ENCODE measurements at regions not wholly inside any gene's neighbourhood (a gene's known extent, or its start where the extent isn't known, plus 50 kb on each side); places are given as distances from the start of the nearest gene placed in this dataset.
"Not testable (repeated sequence)": the region's sequence is repeated elsewhere in the genome, so short reads cannot be mapped to it uniquely, and the experiment has no call there.

DNA sequence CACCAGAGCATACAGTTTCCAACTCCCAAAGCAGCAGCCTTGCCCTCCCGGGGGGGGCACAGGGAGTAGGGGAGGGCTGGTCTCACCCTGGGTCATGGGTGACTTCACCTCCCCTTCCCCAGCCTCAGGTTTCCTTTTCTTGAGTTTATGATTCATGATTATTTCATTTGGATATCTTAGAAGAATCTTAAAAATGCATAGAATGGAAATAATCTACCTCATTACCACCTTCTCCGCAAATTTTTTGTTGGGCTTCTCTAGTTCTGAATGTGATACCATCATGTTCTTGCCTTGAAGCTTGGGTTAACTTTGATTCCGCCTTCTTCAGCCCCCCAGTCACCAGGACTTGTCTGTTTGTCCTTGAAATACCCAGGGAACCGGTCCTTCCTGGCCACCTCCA lies 148.8 kb upstream of the ROPN1 start:
- no peak for FAIRE-seq

DNA sequence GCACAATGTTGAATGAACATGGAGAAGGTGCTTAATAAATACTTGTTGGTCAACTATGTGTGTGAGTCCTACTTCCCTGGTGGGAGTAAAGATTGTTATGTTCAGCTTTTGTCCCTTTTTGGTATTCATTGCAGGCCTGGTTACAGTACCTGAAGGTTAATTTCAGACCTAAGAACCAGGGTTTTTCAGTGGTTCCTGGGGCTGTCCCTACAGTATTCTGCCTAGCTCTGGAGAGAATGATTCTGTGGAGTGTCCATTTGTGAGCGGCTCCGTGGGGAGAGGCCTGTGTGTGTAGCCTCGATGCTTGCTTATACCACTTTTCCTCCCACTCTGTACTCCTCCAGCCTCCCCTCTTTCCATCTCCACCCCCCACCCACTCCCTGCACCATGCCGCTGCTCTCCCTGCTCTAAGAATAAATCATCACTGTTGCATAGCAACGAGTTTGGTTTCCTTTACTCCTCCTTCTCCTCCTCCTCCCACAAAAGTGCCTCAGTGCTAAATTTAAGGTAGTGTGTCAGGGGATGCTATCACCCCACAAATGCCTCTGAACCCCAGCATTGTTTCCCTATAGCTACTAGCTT lies 150.6 kb upstream of the ROPN1 start:
- no peak for FAIRE-seq

DNA sequence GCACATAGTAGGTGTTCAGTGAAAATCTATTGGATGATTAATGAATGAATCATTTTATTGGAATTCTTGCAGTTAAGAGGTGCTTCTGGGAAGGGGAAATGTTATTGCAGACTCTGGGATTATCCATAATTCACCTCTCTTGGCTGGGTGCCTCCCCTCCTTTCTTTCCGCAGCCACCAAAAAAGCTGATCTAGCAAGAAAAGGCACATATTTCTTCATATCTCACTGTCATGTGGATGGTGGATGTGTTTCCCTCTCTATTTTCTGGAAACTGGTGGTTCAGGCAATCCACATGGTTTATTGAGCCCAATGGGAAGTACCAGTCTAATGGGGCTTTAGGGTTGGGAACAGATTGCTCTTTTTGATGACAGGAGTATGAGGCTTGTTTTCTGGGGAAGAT lies 151.1 kb upstream of the ROPN1 start:
- FAIRE-seq, result no peak

DNA sequence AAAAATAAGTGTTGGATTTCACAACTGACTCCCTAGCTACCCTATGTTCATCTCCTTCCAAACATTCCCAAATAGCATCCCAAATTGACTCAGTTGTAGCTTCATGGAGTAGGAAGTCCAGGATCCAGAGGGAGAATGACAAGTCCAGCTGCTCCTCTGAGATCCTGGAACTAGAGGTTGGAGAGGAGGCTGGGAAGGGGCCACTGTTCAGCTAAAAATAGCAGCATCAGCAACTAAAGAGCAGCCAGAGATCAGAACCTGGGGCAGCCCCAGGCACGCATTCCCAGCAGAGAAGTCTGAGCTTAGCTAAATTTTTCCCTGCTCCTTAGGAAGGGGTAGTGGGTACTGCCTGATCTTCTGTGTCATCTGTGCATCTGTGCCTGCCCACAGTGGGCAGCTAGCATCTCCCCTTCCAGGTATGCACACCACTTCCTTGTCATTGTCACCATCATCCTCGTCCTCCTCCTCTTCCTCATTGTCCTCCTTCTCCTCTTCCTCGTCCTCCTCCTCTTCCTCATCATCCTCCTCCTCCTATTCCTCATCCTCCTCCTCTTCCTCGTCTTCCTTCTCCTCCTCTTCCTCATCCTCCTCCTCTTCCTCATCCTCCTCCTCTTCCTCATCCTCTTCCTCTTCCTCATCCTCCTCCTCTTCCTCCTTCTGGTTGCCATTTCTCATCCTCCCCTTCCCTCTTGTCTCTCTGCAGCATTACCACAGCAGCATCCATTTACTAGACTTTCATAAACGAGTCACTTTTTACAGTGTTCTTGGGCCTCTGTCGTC lies 152.3 kb upstream of the ROPN1 start:
- no peak for FAIRE-seq

DNA sequence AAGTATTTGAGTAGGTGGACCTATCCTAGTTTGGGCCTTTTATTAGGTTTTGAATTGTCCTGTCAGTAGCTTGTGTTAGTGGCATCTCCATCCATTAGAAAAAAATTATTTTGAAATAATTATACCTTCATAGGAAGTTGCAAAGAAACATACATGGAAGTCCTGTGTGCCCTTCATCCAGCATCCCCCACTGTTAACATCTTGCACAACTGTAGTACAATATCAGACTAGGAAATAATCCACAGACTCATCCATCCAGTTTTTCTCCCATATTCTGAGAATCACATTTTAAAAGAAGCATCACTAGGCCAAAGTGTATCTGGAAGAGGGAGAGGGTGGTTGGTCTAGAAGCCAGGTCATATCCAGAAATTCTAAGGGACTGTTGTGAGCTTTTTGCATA lies 155.5 kb upstream of the ROPN1 start:
- FAIRE-seq, result no peak

DNA sequence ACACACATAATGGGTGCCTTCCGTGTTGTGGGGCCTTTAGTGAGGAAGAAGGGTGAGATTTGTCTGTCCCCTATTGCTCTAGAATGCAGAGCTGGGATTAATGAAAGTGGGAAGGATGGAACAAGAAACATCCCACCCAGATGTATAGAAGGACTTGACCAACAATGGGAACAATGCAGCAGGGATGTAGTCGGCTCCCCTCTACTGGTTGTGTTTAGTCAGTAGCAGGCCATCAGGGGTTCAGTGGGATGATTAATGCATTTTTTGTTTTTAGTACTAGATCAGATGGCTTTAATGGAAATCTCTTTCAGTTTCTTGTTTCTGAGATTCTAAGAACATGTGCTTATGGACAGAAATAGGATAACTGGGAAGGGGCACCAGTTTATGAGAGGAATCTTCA lies 156.0 kb upstream of the ROPN1 start:
- FAIRE-seq, result no peak

DNA sequence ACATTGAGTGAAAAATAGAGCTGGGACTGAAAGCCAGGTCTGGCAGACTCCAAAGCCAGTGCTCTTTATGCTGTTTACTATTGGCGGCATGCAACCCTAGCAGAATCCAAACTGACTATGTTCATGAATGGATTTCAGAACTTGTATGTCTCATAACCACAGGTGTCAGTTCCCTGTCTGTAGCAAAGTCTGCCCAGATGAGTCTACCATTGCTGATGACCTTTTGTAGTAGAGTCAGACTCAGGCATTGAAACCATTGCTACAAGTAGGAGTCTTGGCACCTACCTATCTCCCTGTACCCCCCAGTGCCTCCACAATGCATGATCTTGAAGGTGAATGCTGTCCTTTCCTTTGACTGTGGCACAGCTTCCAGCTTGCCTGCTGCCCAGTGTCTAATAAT lies 157.2 kb upstream of the ROPN1 start:
- FAIRE-seq, result no peak

DNA sequence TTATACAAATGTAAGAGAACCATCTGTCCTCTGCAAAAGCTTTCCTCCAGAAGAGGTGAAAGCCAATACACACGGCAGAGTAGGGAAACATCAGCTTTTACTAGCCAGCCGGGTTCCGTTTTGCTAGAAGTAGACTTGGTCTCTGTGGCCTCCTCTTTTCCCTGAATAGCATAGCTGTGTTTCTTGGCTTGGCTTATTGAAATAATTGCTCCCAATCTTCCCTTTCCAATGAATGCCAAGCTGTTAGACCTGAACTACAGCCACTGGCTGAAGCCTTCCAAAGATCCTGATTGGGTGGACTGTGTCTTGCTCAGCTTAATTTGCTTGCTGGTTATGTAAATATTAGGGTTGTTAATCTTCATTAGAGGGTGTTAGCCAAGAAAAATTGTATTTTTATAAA lies 157.8 kb upstream of the ROPN1 start:
- no peak for FAIRE-seq

DNA sequence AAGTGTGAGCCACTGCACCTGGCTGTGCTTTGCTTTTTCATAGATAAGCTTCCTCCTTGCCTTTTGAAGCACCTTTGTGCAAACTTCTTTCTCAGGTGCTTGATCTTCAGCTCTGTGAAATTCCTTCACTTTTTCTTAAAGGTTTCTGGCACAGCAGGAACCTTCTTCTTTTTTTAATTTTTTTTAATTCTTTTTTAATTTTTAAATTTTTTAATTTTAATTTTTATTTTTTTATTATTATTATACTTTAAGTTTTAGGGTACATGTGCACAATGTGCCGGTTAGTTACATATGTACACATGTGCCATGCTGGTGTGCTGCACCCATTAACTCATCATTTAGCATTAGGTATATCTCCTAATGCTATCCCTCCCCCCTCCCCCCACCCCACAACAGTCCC lies 161.0 kb upstream of the ROPN1 start:
- not testable (repeated sequence) for FAIRE-seq

DNA sequence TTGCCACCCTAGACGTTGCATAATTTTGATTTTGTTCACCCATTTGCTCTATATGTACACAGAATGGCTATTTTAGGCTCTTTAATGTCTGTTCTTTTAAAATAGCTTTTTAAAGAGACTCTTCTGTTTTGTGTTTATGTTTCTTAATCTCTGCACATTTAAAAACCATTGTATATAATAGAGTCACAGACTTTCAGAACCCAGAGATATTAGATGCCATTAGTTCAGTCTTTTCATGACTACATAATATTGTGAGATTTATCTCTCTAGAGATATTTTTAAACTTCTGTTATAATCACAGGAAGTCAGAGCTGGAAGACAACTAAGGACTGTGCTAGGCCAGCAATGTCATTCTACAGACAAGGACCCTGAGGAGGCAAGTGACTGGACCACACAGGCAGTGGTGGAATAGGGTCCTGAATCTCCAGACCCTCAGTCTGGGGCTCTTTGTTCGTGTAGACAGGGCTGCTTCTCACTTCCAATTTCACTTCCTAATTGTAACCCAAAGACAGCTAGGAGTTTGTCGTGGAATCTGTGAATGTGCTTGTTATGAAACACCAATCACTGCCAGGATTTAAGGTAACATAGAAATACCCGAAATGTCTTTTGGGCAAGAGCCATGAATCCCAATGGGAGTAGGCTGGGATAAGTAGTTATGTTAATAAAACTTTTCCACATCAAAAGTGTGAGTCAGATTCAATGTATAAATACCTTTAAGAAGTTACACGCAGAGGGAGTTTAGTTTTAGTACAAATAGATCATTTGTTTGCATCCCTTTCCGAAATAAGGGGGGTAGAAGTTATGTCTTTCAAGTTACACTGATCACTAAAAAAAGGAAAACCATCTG lies 165.2 kb upstream of the ROPN1 start:
- FAIRE-seq, result no peak

DNA sequence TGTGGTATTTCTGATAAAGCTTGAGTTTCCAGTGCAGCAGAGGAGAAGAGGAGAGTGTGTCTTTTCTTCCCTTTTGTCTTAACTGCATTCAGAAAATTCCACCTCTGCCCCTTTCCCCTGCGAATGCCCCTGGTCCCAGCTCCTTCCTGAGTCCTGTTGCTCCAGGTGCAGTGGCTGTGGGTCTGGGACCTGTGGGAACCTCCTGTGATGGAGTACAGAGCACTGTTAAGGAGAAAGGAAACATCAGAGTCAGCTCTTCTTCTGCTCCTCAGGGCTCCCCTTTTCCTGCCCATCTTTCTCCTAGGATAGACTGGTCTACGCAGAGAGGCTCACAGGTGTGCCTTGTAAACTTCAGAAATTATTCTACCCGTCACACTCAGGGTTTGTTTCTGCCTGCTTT lies 165.8 kb upstream of the ROPN1 start:
- FAIRE-seq, result no peak

DNA sequence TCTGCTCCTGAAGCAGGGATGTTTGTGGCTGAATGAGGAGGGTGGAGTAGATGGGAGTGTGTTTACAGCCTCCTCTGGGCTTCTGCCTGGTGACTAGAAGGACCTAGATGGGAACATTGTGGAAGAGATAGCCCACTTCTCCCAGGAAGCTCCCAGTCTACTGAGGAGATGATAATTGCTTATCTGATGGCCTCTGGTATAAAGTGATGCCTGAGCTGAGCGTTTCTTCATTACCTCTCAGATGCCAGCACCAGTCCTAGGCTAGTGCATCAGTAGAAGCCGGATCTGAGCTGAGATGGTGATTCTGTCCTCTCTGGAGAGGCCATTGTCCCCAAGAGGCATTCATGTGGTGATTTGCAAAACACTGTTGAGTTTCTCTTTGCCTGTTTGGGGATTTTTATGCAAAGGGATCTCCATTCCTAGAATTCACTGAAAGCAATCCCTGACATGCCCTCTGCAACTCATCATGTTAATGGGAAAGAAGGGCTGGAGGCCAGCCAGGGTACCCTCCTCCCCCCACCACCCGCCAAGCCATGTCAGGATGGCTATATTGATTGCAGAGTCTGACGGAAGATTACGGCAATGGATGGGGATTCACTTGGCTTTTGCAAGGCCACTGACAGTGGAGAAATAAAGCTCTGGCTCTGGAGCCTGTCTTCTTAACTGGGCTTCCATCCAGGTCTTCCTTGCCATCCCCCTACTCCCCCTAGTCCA lies 166.4 kb upstream of the ROPN1 start:
- FAIRE-seq, result no peak

DNA sequence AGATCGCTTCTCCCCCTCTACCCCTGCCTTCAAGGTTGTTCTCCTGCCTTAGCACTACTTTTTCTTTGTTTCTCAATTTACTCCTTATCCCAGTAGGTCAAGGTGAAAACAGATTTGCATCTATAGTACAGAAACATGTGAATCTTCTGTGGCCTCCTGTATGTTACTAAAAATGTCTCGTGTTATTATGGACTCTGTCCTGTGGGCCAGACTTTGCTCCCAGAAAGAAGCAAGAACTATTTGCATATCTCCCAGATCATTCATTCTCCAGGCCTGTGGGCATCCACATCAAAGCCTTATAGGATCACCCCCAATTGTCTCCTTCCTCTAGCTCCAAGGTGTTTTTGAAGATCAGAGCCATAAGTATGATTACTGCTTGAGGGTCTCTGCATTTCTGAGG lies 169.5 kb upstream of the ROPN1 start:
- FAIRE-seq, result no peak

DNA sequence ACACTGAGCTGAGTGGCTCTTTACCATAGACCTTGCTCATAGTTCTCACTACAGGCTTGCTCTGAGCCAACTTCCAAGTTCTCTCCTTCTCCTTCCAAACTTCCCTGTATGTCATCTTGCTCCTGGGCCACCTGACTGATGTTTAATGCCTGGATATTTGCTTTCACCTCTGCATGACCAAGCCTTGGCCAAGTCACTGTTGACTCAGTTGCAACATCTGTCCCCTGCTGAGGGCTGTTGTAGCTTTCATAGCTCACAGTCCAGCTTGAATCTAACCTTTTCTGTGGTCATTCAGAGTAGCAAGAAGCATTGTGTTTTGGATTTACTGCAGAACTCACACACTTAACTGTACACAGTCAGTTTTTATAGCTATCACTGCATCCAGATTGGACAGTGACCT lies 171.8 kb upstream of the ROPN1 start:
- no peak for FAIRE-seq

DNA sequence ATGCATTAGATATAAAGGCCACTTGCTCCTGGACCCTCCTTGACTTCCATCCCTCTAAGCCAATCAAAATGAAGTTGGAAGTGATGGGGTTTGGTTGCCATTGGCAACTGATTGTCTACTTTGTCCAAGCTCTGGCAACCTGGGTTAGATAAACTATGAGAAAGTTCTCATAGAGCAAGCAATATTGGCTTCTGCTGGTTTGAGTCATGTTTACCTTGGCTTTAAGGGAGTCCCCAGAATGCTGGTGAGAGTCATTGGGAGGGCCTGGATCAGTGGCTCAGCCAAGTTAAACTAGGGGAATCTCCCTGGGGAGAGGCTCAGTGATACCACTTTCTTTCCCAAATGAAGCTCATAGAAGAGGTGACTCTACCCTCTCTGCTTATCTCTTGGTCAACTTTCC lies 176.3 kb upstream of the ROPN1 start:
- FAIRE-seq, result no peak

DNA sequence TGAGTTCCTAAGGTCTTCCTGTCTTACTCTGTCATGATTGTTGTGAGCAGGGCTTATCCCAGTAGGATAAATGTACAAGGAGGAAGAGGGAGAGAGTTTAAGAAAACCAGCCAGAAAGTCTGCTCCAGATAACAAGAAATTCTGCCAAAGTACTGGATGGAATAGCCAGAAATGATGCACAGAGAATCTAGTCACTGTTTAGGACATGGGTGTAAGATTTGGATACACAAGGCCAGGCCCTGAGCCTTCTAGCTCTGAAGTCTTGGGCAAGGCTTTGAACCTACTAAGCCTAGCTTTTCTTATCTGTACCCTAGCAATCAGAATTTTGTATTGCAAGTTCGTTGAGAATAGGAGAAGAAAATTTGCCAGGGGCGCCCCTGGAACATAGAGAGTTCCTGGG lies 180.4 kb upstream of the ROPN1 start:
- FAIRE-seq, result no peak

DNA sequence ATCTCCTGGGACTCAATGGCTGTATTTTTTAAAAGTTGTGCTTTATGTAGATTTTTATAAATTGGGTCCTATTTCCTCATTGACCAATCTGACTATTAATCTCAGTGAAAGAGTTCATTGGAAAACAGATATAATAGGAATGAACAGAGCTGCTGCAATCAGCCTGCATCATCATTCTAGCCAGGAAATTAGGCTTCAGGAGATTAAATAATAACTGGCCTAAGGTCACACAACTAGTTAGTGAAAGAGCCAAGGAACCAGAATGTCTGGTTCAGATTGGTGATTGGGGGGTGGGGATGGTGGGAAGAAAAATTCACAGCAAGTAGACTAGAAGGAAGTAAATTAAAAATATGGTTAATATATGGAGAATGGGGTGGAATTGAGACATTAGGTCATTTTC lies 180.9 kb upstream of the ROPN1 start:
- no peak for FAIRE-seq

DNA sequence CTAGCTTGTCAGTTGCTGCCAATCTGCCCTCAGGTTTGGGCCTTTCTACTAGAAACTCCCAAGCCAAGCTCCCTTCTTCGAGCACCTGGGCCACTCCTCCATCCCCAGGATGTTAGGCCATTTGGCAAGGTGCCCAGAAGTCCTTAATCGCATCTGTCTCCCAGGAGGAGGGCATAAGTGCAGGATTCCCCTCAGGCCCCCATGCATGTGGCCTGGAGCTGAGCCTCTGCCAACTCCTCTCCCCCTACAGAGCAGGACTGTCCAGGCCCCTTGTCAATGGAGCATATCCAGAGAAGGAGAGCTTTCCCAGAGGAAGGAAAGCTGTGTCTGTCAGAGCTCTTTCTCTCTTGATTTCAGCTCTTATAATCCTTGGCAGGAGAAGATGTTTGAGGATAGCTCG lies 182.6 kb upstream of the ROPN1 start:
- FAIRE-seq, result no peak

DNA sequence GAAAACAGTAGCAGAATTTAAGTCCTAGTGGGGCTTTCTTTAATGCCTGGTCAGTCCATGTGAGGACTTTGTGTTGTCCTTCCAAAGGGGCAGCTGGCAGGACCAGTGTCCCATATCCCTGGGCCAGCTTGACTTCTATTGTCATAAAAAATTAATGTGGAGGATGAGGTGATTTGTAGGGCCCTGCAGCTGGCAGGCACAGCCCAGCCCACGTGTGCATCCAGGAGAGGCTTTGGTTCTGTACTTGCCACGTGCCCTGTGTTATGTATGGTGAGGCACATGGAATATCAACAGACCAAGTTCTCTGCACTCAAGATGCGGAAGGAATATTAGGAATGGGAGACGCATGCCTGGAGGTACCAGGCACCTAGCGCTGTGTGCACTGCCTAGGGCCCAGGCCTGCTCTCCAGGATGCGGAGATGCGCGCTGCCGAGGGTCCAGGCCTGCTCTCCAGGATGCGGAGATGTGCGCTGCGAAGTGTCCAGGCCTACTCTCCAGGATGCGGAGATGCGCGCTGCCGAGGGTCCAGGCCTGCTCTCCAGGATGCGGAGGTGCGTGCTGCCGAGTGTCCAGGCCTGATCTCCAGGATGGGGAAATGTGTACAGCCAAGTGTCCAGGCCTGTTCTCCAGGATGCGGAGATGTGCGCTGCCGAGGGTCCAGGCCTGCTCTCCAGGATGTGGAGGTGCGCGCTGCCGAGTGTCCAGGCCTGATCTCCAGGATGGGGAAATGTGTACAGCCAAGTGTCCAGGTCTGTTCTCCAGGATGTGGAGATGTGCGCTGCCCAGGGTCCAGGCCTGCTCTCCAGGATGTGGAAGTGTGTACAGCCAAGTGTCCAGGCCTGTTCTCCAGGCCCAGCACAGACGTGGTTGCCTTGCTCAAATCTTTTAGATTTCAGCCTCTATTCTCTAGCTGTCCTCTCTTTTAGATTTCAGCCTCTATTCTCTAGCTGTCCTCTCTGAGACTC lies 183.3 kb upstream of the ROPN1 start:
- no peak for FAIRE-seq

DNA sequence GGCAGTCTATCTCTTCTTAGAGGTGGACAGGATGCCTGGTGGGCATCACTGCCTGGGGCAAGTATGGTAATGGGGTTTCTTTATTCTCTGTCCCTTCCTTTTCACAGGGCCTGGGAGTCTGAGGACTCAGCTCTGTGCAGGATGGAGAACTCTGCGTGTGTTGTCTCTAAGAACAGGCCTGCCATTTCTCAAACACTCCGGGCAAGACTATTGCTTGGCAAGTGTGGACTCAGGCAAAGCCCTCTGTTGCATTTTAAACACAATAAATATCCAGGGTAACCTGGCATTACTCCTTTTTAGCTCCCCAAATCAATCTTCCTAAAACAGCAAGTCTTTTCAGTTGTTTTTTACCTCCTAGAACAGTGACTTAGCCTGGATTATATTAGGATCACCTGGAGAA lies 185.1 kb upstream of the ROPN1 start:
- FAIRE-seq, result no peak

DNA sequence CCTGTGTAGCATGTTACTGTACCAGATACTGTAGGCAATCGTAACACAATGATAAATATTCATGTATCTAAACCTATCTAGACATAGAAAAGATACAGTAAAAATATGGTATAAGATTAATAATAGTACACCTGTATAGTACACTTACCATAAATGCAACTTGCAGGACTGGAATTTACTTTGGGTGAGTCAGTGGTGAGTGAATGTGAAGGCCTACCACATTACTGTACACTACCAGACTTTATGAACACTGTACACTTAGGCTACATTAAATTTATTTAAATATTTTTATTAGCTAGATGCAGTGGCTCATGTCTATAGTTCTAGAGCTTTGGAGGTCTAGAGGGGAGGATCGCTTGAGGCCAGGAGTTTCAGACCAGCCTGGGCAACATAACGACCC lies 186.6 kb upstream of the ROPN1 start:
- FAIRE-seq, result no peak

DNA sequence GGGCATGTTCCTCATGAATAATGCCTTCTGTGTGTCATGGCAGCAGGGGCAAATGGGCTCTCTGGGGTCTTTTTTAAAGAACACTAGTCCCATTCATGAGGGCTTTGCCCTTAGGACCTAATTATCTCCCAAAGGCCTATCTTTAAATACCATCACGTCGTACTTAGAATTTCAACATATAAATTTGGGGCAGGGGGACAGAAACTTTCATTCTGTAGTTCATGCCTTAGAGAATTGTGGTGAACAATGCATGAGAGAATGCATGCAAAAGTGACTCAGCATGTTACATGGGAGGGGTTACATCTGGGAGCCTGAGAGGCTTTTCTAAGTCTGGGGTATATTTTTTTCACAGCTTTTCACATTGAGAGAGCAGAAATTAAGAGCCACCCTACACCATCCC lies 208.5 kb upstream of the ROPN1 start:
- FAIRE-seq, result no peak
